Right forelimb (tissue), 1 donor: ENCODE measurements at regions not wholly inside any gene's neighbourhood (a gene's known extent, or its start where the extent isn't known, plus 50 kb on each side); places are given as distances from the start of the nearest gene placed in this dataset.
A peak's percentile ranks its signal among the peaks of the same experiment; 100 is the strongest.
"Not testable (repeated sequence)": the region's sequence is repeated elsewhere in the genome, so short reads cannot be mapped to it uniquely, and the experiment has no call there.

ENCODE experiments used
- DNase-seq: peaks from one replicate; pipeline ENCODE4 v3.0.0-alpha.2; 2018

- no peak for DNase-seq
Measured at GRCh38 chr2:149894226-149894625, 306.7 kb upstream of the MMADHC start.

- DNase-seq: no peak
Measured at GRCh38 chr2:149892563-149892962, 305.0 kb upstream of the MMADHC start.

GRCh38 chr2:149885946-149886345 lies 298.4 kb upstream of the MMADHC start:
- no peak for DNase-seq

- DNase-seq: no peak
Measured at GRCh38 chr2:149885468-149885867, 297.9 kb upstream of the MMADHC start.

GRCh38 chr2:149884871-149885270 lies 297.3 kb upstream of the MMADHC start:
- no peak for DNase-seq

GRCh38 chr2:149877913-149878312 lies 290.3 kb upstream of the MMADHC start:
- no peak for DNase-seq

GRCh38 chr2:149877074-149877473 lies 289.5 kb upstream of the MMADHC start:
- no peak for DNase-seq

GRCh38 chr2:149873936-149874335 lies 286.4 kb upstream of the MMADHC start:
- no peak for DNase-seq

GRCh38 chr2:149872638-149873150 lies 285.1 kb upstream of the MMADHC start:
- no peak for DNase-seq

GRCh38 chr2:149872041-149872440 lies 284.5 kb upstream of the MMADHC start:
- no peak for DNase-seq

GRCh38 chr2:149871091-149871885 lies 283.7 kb upstream of the MMADHC start:
- no peak for DNase-seq

- DNase-seq: no peak
Measured at GRCh38 chr2:149863227-149863626, 275.7 kb upstream of the MMADHC start.

GRCh38 chr2:149861034-149861433 lies 273.5 kb upstream of the MMADHC start:
- no peak for DNase-seq

GRCh38 chr2:149860276-149860921 lies 272.8 kb upstream of the MMADHC start:
- peak; percentile 60 for DNase-seq

- peak; percentile 44 for DNase-seq
Measured at GRCh38 chr2:149858901-149859634, 271.5 kb upstream of the MMADHC start.

GRCh38 chr2:149858216-149858615 lies 270.6 kb upstream of the MMADHC start:
- no peak for DNase-seq

- DNase-seq: no peak
Measured at GRCh38 chr2:149857344-149857743, 269.8 kb upstream of the MMADHC start.

- DNase-seq: not testable (repeated sequence)
Measured at GRCh38 chr2:149855859-149856258, 268.3 kb upstream of the MMADHC start.

- no peak for DNase-seq
Measured at GRCh38 chr2:149849591-149849990, 262.0 kb upstream of the MMADHC start.

GRCh38 chr2:149849136-149849535 lies 261.6 kb upstream of the MMADHC start:
- DNase-seq: no peak

GRCh38 chr2:149841396-149841795 lies 253.8 kb upstream of the MMADHC start:
- no peak for DNase-seq

GRCh38 chr2:149832324-149832723 lies 244.7 kb upstream of the MMADHC start:
- no peak for DNase-seq

GRCh38 chr2:149828520-149829210 lies 241.1 kb upstream of the MMADHC start:
- no peak for DNase-seq
